ENCODE measurements at regions not wholly inside any gene's neighbourhood (a gene's known extent, or its start where the extent isn't known, plus 50 kb on each side); places are given as distances from the start of the nearest gene placed in this dataset.

GRCh38 chr5:113937301-113937700 lies 423.8 kb downstream of the YTHDC2 start:
- Histone ChIP-seq H3K27ac (ENCODE audit: low read depth) (no peak overlapping the region), H3K4me1 (ENCODE audit: insufficient read depth) (no peaks in the 10 kb centered on the region), H3K36me3 (ENCODE audit: insufficient read depth) (no peaks in the 10 kb centered on the region), H3K4me2 (no peak overlapping the region), H2AFZ (no peak overlapping the region), H3K9me2 (ENCODE audit: insufficient read depth) (peaks cover 4% of the 10 kb centered on the region; the same call in 1 of the 2 replicates), H3K27me3 (ENCODE audit: insufficient read depth) (no peaks in the 10 kb centered on the region), H3K4me3 (no peak overlapping the region), H3K79me2 (replicated peaks; ENCODE audit: insufficient read depth) (no peaks in the 10 kb centered on the region), H4K20me1 (replicated peaks; ENCODE audit: insufficient read depth) (no peaks in the 10 kb centered on the region; the same call in 1 of the 2 replicates), H3F3A (replicated peaks; ENCODE audit: low read depth) (no peaks in the 10 kb centered on the region)
- Mint-ChIP-seq H3K36me3 (ENCODE audit: low read depth) (no peaks in the 10 kb centered on the region), H3K9me3 (no peaks in the 10 kb centered on the region), H3K27me3 (ENCODE audit: insufficient read depth, low read depth, poor library complexity) (peaks cover 1% of the 10 kb centered on the region), H3K4me1 (peaks cover 9% of the 10 kb centered on the region; the same call in 2 of the 3 replicates), H3K27ac (no peak overlapping the region), H3K4me3 (no peak overlapping the region)
- DNase-seq (ENCODE audit: low spot score) (no peak), ATAC-seq (no peak)
- TF ChIP-seq NANOG (IDR thresholded peaks at IDR 0.05; ENCODE audit: borderline replicate concordance) (no peak), ZNF462 (CRISPR knock-in tag; IDR thresholded peaks at IDR 0.05) (no peak), POLR2AphosphoS5 (IDR thresholded peaks at IDR 0.05; ENCODE audit: low read depth) (no peak), ZNF114 (CRISPR knock-in tag; IDR thresholded peaks at IDR 0.05) (no peak), STAT1 (IDR thresholded peaks at IDR 0.05; ENCODE audit: unreplicated experiment) (no peak), EZH2 (IDR thresholded peaks at IDR 0.05; ENCODE audit: low read depth, unreplicated experiment) (no peak), CTCF (conservative IDR thresholded peaks at IDR 0.05; ENCODE audit: low read depth in 2 of 2) (no peak), ETS1 (IDR thresholded peaks at IDR 0.05) (no peak)
